HAP-1 (cell line): ENCODE measurements at regions not wholly inside any gene's neighbourhood (a gene's known extent, or its start where the extent isn't known, plus 50 kb on each side); places are given as distances from the start of the nearest gene placed in this dataset.
"Not testable (repeated sequence)": the region's sequence is repeated elsewhere in the genome, so short reads cannot be mapped to it uniquely, and the experiment has no call there.

Experiments
- DNase-seq, 2 experiments: peaks; one replicate each; pipeline ENCODE4 v3.0.0-alpha.2; 2016 to 2020; ENCODE audit warnings: low spot score in 2 of 2
- H3K27me3 ChIP-seq: fragments of 250-450 bp; sonication (Bioruptor Pico); 2 replicates; pipeline ENCODE4 v1.5.1; 2020; ENCODE audit warnings: low read depth, mild to moderate bottlenecking, moderate library complexity
- H3K36me3 ChIP-seq: fragments of 250-450 bp; sonication (Bioruptor Pico); replicated peaks from 2 replicates; pipeline ENCODE4 v1.5.1; 2020; ENCODE audit warnings: mild to moderate bottlenecking
- H3K4me1 ChIP-seq: fragments of 250-450 bp; sonication (Bioruptor Pico); 2 replicates; pipeline ENCODE4 v1.5.1; 2020; ENCODE audit warnings: mild to moderate bottlenecking
- H3K4me3 ChIP-seq: fragments of 250-450 bp; sonication (Bioruptor Pico); 2 replicates; pipeline ENCODE4 v1.5.1; 2020; ENCODE audit warnings: mild to moderate bottlenecking, moderate library complexity
- H3K9me3 ChIP-seq: fragments of 250-450 bp; sonication (Bioruptor Pico); 2 replicates; pipeline ENCODE4 v1.5.1; 2020; ENCODE audit warnings: mild to moderate bottlenecking, moderate library complexity
- in situ Hi-C: fragments of 300-500 bp; cut with MboI; formaldehyde crosslinking; loops from 3 replicates; pipeline ENCODE4 v1.14.3; 2020; ENCODE audit warnings: low sequenced_read_pairs, inconsistent platforms, mixed read lengths

- Histone ChIP-seq H3K36me3 (no peaks in the 10 kb centered on the region), H3K4me3 (no peak overlapping the region), H3K9me3 (no peaks in the 10 kb centered on the region), H3K27me3 (no peaks in the 10 kb centered on the region), H3K4me1 (no peaks in the 10 kb centered on the region)
- no peak for DNase-seq
- in situ Hi-C loops, result no loop called here
Observed at GRCh38 chr6:151690768-151691562, 116.5 kb upstream of the ESR1 start.

GRCh38 chr6:151692216-151692615 lies 115.3 kb upstream of the ESR1 start:
- Histone ChIP-seq H3K4me3 (no peak overlapping the region), H3K36me3 (no peaks in the 10 kb centered on the region), H3K9me3 (no peaks in the 10 kb centered on the region), H3K27me3 (no peaks in the 10 kb centered on the region), H3K4me1 (no peaks in the 10 kb centered on the region)
- DNase-seq, result no peak
- in situ Hi-C loops, result no loop called here

- Histone ChIP-seq H3K36me3 (no peaks in the 10 kb centered on the region), H3K9me3 (no peaks in the 10 kb centered on the region), H3K4me1 (no peaks in the 10 kb centered on the region), H3K4me3 (no peak overlapping the region), H3K27me3 (no peaks in the 10 kb centered on the region)
- DNase-seq, result no peak
- in situ Hi-C loops, result no loop called here
Observed at GRCh38 chr6:151693366-151693765, 114.1 kb upstream of the ESR1 start.

- no peaks in the 10 kb centered on the region for H3K27me3 ChIP-seq
- H3K4me3 ChIP-seq, result no peak overlapping the region
- no peak for DNase-seq
- in situ Hi-C loops, result no loop called here
- H3K9me3 ChIP-seq, result no peaks in the 10 kb centered on the region
- H3K4me1 ChIP-seq, result no peaks in the 10 kb centered on the region
- H3K36me3 ChIP-seq, result no peaks in the 10 kb centered on the region
Observed at GRCh38 chr6:151695156-151695555, 112.3 kb upstream of the ESR1 start.

- DNase-seq, H3K9me3 ChIP-seq, H3K27me3 ChIP-seq, in situ Hi-C loops, H3K4me1 ChIP-seq, H3K4me3 ChIP-seq, H3K36me3 ChIP-seq: not testable (repeated sequence)
Observed at GRCh38 chr6:151696302-151696701, 111.2 kb upstream of the ESR1 start.

- DNase-seq, result no peak
- H3K4me1 ChIP-seq, result no peaks in the 10 kb centered on the region
- H3K4me3 ChIP-seq, result no peak overlapping the region
- no peaks in the 10 kb centered on the region for H3K36me3 ChIP-seq
- H3K9me3 ChIP-seq, result no peaks in the 10 kb centered on the region
- no peaks in the 10 kb centered on the region for H3K27me3 ChIP-seq
- in situ Hi-C loops, result no loop called here
Observed at GRCh38 chr6:151698931-151699700, 108.4 kb upstream of the ESR1 start.

GRCh38 chr6:151699719-151700118 lies 107.8 kb upstream of the ESR1 start:
- H3K4me3 ChIP-seq, result no peak overlapping the region
- no peaks in the 10 kb centered on the region for H3K27me3 ChIP-seq
- in situ Hi-C loops, result no loop called here
- H3K9me3 ChIP-seq, result no peaks in the 10 kb centered on the region
- no peaks in the 10 kb centered on the region for H3K4me1 ChIP-seq
- no peak for DNase-seq
- H3K36me3 ChIP-seq, result no peaks in the 10 kb centered on the region

GRCh38 chr6:151701911-151702562 lies 105.4 kb upstream of the ESR1 start:
- no peaks in the 10 kb centered on the region for H3K4me1 ChIP-seq
- H3K9me3 ChIP-seq, result no peaks in the 10 kb centered on the region
- no peak for DNase-seq
- no peak overlapping the region for H3K4me3 ChIP-seq
- H3K27me3 ChIP-seq, result no peaks in the 10 kb centered on the region
- in situ Hi-C loops, result no loop called here
- no peaks in the 10 kb centered on the region for H3K36me3 ChIP-seq

- in situ Hi-C loops, result no loop called here
- no peaks in the 10 kb centered on the region for H3K9me3 ChIP-seq
- H3K27me3 ChIP-seq, result no peaks in the 10 kb centered on the region
- no peaks in the 10 kb centered on the region for H3K4me1 ChIP-seq
- H3K36me3 ChIP-seq, result no peaks in the 10 kb centered on the region
- H3K4me3 ChIP-seq, result no peak overlapping the region
- DNase-seq, result no peak
Observed at GRCh38 chr6:151702851-151703658, 104.4 kb upstream of the ESR1 start.

- Histone ChIP-seq H3K27me3 (no peaks in the 10 kb centered on the region), H3K36me3 (no peaks in the 10 kb centered on the region), H3K4me3 (no peak overlapping the region), H3K9me3 (no peaks in the 10 kb centered on the region), H3K4me1 (no peaks in the 10 kb centered on the region)
- in situ Hi-C loops, result no loop called here
- no peak for DNase-seq
Observed at GRCh38 chr6:151704383-151704782, 103.1 kb upstream of the ESR1 start.

- DNase-seq, result no peak
- Histone ChIP-seq H3K4me3 (no peak overlapping the region), H3K27me3 (no peaks in the 10 kb centered on the region), H3K9me3 (no peaks in the 10 kb centered on the region), H3K36me3 (no peaks in the 10 kb centered on the region), H3K4me1 (no peaks in the 10 kb centered on the region)
- in situ Hi-C loops, result no loop called here
Observed at GRCh38 chr6:151705993-151706733, 101.3 kb upstream of the ESR1 start.

GRCh38 chr6:151709329-151709728 lies 98.2 kb upstream of the ESR1 start:
- Histone ChIP-seq H3K4me3 (no peak overlapping the region), H3K27me3 (no peaks in the 10 kb centered on the region), H3K36me3 (no peaks in the 10 kb centered on the region), H3K4me1 (no peaks in the 10 kb centered on the region), H3K9me3 (no peaks in the 10 kb centered on the region)
- no peak for DNase-seq
- in situ Hi-C loops, result no loop called here

- H3K9me3 ChIP-seq, result no peaks in the 10 kb centered on the region
- no peaks in the 10 kb centered on the region for H3K27me3 ChIP-seq
- in situ Hi-C loops, result no loop called here
- no peaks in the 10 kb centered on the region for H3K36me3 ChIP-seq
- no peaks in the 10 kb centered on the region for H3K4me1 ChIP-seq
- DNase-seq, result no peak
- no peak overlapping the region for H3K4me3 ChIP-seq
Observed at GRCh38 chr6:151716526-151716932, 91.0 kb upstream of the ESR1 start.
